ENCODE measurements at regions not wholly inside any gene's neighbourhood (a gene's known extent, or its start where the extent isn't known, plus 50 kb on each side); places are given as distances from the start of the nearest gene placed in this dataset.

DNA sequence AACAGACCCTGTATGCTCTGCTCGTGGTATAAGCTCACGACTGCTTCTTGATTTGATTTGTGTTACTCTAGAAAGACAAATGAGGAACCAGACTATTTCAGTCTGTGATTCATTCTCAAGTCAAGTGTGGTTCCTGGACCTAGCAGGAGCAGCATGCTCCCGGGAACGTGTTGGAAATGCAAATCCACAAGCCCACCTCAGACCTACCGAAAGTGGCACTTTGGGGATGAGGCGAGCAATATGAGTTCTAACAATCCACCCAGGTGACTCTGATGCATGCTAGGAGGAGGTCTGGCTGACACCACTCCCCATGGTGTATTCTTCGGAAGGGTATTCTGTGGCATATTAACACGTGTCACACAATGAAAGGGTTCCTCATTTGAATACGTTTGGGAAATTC lies 59.5 kb upstream of the TMX1 start:
- Mint-ChIP-seq H3K27ac (no peak overlapping the region), H3K36me3 (no peaks in the 10 kb centered on the region), H3K27me3 (ENCODE audit: insufficient read depth, low read depth) (peaks cover 7% of the 10 kb centered on the region), H3K4me3 (no peak overlapping the region), H3K4me1 (peaks cover 9% of the 10 kb centered on the region), H3K9me3 (no peaks in the 10 kb centered on the region)
- H3K27me3 ChIP-seq = no peaks in the 10 kb centered on the region
- no peak for TF ChIP-seq EZH2phosphoT487 (IDR thresholded peaks at IDR 0.05)
- TF ChIP-seq, protein P1, sequence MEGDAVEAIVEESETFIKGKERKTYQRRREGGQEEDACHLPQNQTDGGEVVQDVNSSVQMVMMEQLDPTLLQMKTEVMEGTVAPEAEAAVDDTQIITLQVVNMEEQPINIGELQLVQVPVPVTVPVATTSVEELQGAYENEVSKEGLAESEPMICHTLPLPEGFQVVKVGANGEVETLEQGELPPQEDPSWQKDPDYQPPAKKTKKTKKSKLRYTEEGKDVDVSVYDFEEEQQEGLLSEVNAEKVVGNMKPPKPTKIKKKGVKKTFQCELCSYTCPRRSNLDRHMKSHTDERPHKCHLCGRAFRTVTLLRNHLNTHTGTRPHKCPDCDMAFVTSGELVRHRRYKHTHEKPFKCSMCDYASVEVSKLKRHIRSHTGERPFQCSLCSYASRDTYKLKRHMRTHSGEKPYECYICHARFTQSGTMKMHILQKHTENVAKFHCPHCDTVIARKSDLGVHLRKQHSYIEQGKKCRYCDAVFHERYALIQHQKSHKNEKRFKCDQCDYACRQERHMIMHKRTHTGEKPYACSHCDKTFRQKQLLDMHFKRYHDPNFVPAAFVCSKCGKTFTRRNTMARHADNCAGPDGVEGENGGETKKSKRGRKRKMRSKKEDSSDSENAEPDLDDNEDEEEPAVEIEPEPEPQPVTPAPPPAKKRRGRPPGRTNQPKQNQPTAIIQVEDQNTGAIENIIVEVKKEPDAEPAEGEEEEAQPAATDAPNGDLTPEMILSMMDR (IDR thresholded peaks at IDR 0.05) = no peak
- H3K9ac ChIP-seq = no peak overlapping the region
- H3K4me1 ChIP-seq = peaks cover 11% of the 10 kb centered on the region
- no peaks in the 10 kb centered on the region for H3K79me2 ChIP-seq (ENCODE audit: low read depth)
- H3K9me3 ChIP-seq (ENCODE audit: low read depth) = no peaks in the 10 kb centered on the region
- no peak overlapping the region for H3K4me3 ChIP-seq
- no peak overlapping the region for H2AFZ ChIP-seq (replicated peaks)
- H4K20me1 ChIP-seq (ENCODE audit: low read depth) = no peaks in the 10 kb centered on the region
- no peak overlapping the region for H3K27ac ChIP-seq
- H3K36me3 ChIP-seq = no peaks in the 10 kb centered on the region
- H3K4me2 ChIP-seq = no peak overlapping the region
- no peaks in the 10 kb centered on the region for H3F3A ChIP-seq (ENCODE audit: low read depth)
- DNase-seq (ENCODE audit: low spot score) = no peak

DNA sequence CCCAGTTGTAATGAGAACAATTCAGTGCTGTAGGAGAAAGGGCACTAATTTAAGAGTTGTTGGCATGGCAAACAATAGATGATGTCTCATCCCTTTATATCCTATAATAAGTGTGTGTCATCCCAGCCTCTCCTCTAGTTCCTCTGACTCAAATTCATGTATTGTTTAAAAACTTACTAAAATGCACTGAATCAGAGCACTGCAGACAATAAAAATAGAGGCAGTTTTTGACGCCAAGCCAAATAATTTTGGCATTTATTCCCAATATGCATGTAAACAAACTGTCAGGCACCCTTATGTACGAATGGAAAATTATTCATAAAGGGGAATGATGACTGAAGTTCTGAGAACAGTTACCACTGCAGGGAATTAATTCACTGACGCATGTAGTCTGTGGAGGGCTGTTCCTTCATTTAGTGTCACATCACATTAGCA lies 57.9 kb upstream of the TMX1 start:
- no peaks in the 10 kb centered on the region for H3K36me3 Mint-ChIP-seq
- TF ChIP-seq EZH2 (IDR thresholded peaks at IDR 0.05) (no peak), EZH2phosphoT487 (IDR thresholded peaks at IDR 0.05) (no peak)
- TF ChIP-seq, protein P1 (IDR thresholded peaks at IDR 0.05) = no peak
- H3K4me1 Mint-ChIP-seq = no peaks in the 10 kb centered on the region
- no peak overlapping the region for H2AFZ ChIP-seq (replicated peaks)
- no peak overlapping the region for H3K4me3 Mint-ChIP-seq
- H3K27ac ChIP-seq = no peak overlapping the region
- H3K9ac ChIP-seq = no peak overlapping the region
- H3K36me3 ChIP-seq = no peaks in the 10 kb centered on the region
- no peak overlapping the region for H3K4me2 ChIP-seq
- H3K9me3 ChIP-seq (ENCODE audit: low read depth) = no peaks in the 10 kb centered on the region
- peaks cover under 1% of the 10 kb centered on the region for H3K4me1 ChIP-seq
- H4K20me1 ChIP-seq (ENCODE audit: low read depth) = no peaks in the 10 kb centered on the region
- no peaks in the 10 kb centered on the region for H3K27me3 ChIP-seq
- H3K4me3 ChIP-seq = no peak overlapping the region
- H3F3A ChIP-seq (ENCODE audit: low read depth) = no peaks in the 10 kb centered on the region
- H3K27me3 Mint-ChIP-seq (ENCODE audit: insufficient read depth, low read depth) = peaks cover 4% of the 10 kb centered on the region
- DNase-seq (ENCODE audit: low spot score) = no peak
- no peak overlapping the region for H3K27ac Mint-ChIP-seq
- no peaks in the 10 kb centered on the region for H3K79me2 ChIP-seq (ENCODE audit: low read depth)
- H3K9me3 Mint-ChIP-seq = no peaks in the 10 kb centered on the region

DNA sequence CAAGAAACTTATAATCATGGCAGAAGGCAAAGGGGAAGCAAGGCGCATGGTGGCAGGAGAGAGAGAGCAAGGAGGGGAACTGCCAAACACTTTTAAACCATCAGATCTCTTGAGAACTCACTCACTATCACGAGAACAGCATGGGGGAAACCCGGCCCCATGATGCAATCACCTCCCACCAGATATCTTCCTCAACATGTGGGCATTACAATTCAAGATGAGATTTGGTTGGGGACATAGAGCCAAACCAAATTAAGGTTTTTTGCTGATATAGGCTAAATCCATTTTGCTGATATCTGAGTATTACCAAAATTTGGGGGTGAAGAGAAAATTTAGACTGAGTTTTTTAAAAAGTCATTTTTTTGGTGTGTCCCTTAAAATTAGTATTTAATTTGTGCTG lies 54.9 kb upstream of the TMX1 start:
- H3K4me1 Mint-ChIP-seq = peaks cover 7% of the 10 kb centered on the region
- no peak overlapping the region for H2AFZ ChIP-seq (replicated peaks)
- TF ChIP-seq, protein P1 (IDR thresholded peaks at IDR 0.05) = no peak
- TF ChIP-seq EZH2 (IDR thresholded peaks at IDR 0.05) = no peak
- no peaks in the 10 kb centered on the region for H3K4me1 ChIP-seq
- no peaks in the 10 kb centered on the region for H3K36me3 Mint-ChIP-seq
- no peak overlapping the region for H3K4me3 Mint-ChIP-seq
- H3K36me3 ChIP-seq = no peaks in the 10 kb centered on the region
- H3K4me2 ChIP-seq = no peak overlapping the region
- no peak overlapping the region for H3K27ac ChIP-seq
- H3K9ac ChIP-seq = no peak overlapping the region
- no peaks in the 10 kb centered on the region for H3F3A ChIP-seq (ENCODE audit: low read depth)
- H3K4me3 ChIP-seq = no peak overlapping the region
- H3K9me3 ChIP-seq (ENCODE audit: low read depth) = no peaks in the 10 kb centered on the region
- peaks cover 4% of the 10 kb centered on the region for H3K27me3 Mint-ChIP-seq (ENCODE audit: insufficient read depth, low read depth)
- no peaks in the 10 kb centered on the region for H3K9me3 Mint-ChIP-seq
- no peaks in the 10 kb centered on the region for H3K79me2 ChIP-seq (ENCODE audit: low read depth)
- no peaks in the 10 kb centered on the region for H3K27me3 ChIP-seq
- no peak for DNase-seq (ENCODE audit: low spot score)
- no peaks in the 10 kb centered on the region for H4K20me1 ChIP-seq (ENCODE audit: low read depth)
- H3K27ac Mint-ChIP-seq = no peak overlapping the region

DNA sequence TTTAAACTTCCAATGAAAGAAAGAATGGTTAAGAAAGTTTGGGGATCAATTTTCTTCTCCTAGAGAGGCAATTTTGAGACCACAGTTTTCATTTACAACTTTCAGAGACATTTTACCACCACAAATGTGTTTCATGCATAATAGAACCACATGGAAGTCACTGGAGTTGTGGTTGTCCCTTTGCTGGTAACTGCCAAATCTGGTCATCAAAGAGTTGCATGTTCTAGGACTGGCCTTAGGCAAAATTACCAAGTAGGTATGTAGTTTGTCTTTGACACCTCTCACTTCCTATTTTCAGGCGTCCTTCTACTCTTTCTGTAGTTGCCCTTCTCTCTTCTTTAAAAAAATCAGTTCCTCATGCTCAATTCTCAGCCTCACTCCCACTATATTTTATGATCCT lies 54.3 kb upstream of the TMX1 start:
- H3K27ac ChIP-seq = no peak overlapping the region
- no peak overlapping the region for H3K9ac ChIP-seq
- no peak overlapping the region for H3K4me2 ChIP-seq
- Mint-ChIP-seq H3K9me3 (no peaks in the 10 kb centered on the region), H3K36me3 (no peaks in the 10 kb centered on the region), H3K27me3 (ENCODE audit: insufficient read depth, low read depth) (peaks cover 3% of the 10 kb centered on the region), H3K4me3 (no peak overlapping the region), H3K4me1 (peaks cover 7% of the 10 kb centered on the region), H3K27ac (no peak overlapping the region)
- H2AFZ ChIP-seq (replicated peaks) = no peak overlapping the region
- H4K20me1 ChIP-seq (ENCODE audit: low read depth) = no peaks in the 10 kb centered on the region
- H3F3A ChIP-seq (ENCODE audit: low read depth) = no peaks in the 10 kb centered on the region
- no peak for DNase-seq (ENCODE audit: low spot score)
- no peak overlapping the region for H3K4me3 ChIP-seq
- no peaks in the 10 kb centered on the region for H3K9me3 ChIP-seq (ENCODE audit: low read depth)
- no peaks in the 10 kb centered on the region for H3K36me3 ChIP-seq
- no peaks in the 10 kb centered on the region for H3K27me3 ChIP-seq
- TF ChIP-seq EZH2phosphoT487 (IDR thresholded peaks at IDR 0.05) = no peak
- TF ChIP-seq, protein P1 (IDR thresholded peaks at IDR 0.05) = no peak
- no peaks in the 10 kb centered on the region for H3K79me2 ChIP-seq (ENCODE audit: low read depth)
- no peaks in the 10 kb centered on the region for H3K4me1 ChIP-seq
